ENCODE measurements at regions not wholly inside any gene's neighbourhood (a gene's known extent, or its start where the extent isn't known, plus 50 kb on each side); places are given as distances from the start of the nearest gene placed in this dataset.
A peak's percentile ranks its signal among the peaks of the same experiment; 100 is the strongest.

GRCh38 chr6:137746264-137746663 lies 120.8 kb upstream of the TNFAIP3 start:
- H3K9me3 ChIP-seq (ENCODE audit: low read depth): no peaks in the 10 kb centered on the region
- TF ChIP-seq EZH2 (IDR thresholded peaks at IDR 0.05; ENCODE audit: insufficient read depth, poor library complexity, severe bottlenecking) (no peak), EZH2phosphoT487 (IDR thresholded peaks at IDR 0.05; ENCODE audit: insufficient read depth, low read depth) (no peak)
- H3K27me3 ChIP-seq (replicated peaks; ENCODE audit: insufficient read depth): no peaks in the 10 kb centered on the region
- no peak overlapping the region for H3K27ac ChIP-seq
- H3K9ac ChIP-seq: no peak overlapping the region
- H3F3A ChIP-seq (ENCODE audit: insufficient read depth): 0 out of 2 replicates have a peak, but pooled peaks cover 6% of the 10 kb centered on the region
- no peak overlapping the region for H3K4me2 ChIP-seq (ENCODE audit: unreplicated experiment)
- H4K20me1 ChIP-seq (ENCODE audit: insufficient read depth): no peaks in the 10 kb centered on the region
- in situ Hi-C loops (cut with MboI): no loop called here
- WGBS, 2 experiments (ENCODE audit: low coverage in 1 of 2, low lambda C conversion rate in 2 of 2, missing lambda C conversion rate in 2 of 2): 97 to 100% methylated on average over 2 of the region's 2 CpGs
- no peaks in the 10 kb centered on the region for H3K36me3 ChIP-seq (ENCODE audit: low read depth)
- no peak overlapping the region for H3K4me3 ChIP-seq
- H3K9me2 ChIP-seq (ENCODE audit: insufficient read depth): no peaks in the 10 kb centered on the region
- H3K79me2 ChIP-seq (ENCODE audit: insufficient read depth): no peaks in the 10 kb centered on the region
- peaks cover 14% of the 10 kb centered on the region for H3K4me1 ChIP-seq (ENCODE audit: insufficient read depth)
- H2AFZ ChIP-seq: no peak overlapping the region
- no peak for DNase-seq

DNA sequence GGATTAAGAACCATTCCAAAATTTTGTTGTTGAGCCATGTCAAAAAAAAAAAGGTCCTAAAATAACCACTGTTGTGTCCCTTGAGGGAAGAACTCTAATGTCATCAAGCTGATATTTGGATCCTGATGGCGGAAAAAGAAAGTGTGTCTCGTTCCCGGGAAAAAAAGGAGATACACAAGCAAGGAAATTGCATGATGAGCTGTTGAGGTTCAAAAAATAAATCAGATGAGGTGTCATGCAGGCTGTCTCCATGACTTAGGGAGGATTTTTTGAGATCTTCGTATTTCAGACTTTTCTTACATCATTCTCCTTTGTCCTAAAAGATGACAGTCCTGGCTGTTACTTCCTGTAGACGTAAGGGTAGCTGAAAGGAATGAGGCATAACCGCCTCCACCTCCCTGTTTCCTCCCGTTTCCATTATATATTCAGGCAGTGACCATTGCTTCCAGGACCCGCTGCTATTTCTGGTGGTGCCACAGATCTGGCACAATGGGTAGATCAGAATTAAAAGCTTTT lies 117.3 kb upstream of the TNFAIP3 start:
- Histone ChIP-seq H3K4me3 (peak overlapping the region; percentile 59), H3K4me1 (ENCODE audit: insufficient read depth) (peaks cover 14% of the 10 kb centered on the region), H3K9me2 (ENCODE audit: insufficient read depth) (no peaks in the 10 kb centered on the region), H3K9ac (peak overlapping the region; percentile 61), H3K27ac (peak overlapping the region; percentile 42), H3K9me3 (ENCODE audit: low read depth) (no peaks in the 10 kb centered on the region), H4K20me1 (ENCODE audit: insufficient read depth) (no peaks in the 10 kb centered on the region), H3K36me3 (ENCODE audit: low read depth) (no peaks in the 10 kb centered on the region), H2AFZ (peak overlapping the region; percentile 92), H3K79me2 (ENCODE audit: insufficient read depth) (no peaks in the 10 kb centered on the region), H3K27me3 (replicated peaks; ENCODE audit: insufficient read depth) (no peaks in the 10 kb centered on the region), H3F3A (ENCODE audit: insufficient read depth) (0 out of 2 replicates have a peak, but pooled peaks cover 6% of the 10 kb centered on the region), H3K4me2 (ENCODE audit: unreplicated experiment) (peak overlapping the region; percentile 72)
- 2 to 3% methylated on average over 8 of the region's 8 CpGs for WGBS, 2 experiments (ENCODE audit: low coverage in 1 of 2, low lambda C conversion rate in 2 of 2, missing lambda C conversion rate in 2 of 2)
- TF ChIP-seq EZH2 (IDR thresholded peaks at IDR 0.05; ENCODE audit: insufficient read depth, poor library complexity, severe bottlenecking): no peak
- no peak for TF ChIP-seq EZH2phosphoT487 (IDR thresholded peaks at IDR 0.05; ENCODE audit: insufficient read depth, low read depth)
- in situ Hi-C loops (cut with MboI): no loop called here
- peak; percentile 65 for DNase-seq

DNA sequence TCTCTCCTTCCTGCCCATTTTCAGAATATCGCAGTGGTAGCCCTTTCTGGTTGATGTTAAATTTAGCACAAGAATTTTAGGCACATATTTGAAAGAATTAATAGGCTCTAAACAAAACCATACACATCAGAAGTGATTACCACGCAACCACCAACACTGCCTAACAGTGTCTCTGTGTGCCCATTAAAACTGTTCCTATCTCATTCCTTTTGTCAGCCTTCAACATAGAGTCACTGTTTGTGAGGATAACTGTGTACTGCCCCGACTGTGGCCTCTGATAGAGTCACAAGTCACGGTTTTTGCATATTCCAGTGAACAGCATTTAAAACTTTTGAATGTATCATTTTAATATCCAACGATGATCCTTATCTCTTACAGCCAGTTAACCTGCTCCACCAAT lies 116.8 kb upstream of the TNFAIP3 start:
- H3K4me1 ChIP-seq (ENCODE audit: insufficient read depth): peaks cover 14% of the 10 kb centered on the region
- TF ChIP-seq EZH2phosphoT487 (IDR thresholded peaks at IDR 0.05; ENCODE audit: insufficient read depth, low read depth) (no peak), EZH2 (IDR thresholded peaks at IDR 0.05; ENCODE audit: insufficient read depth, poor library complexity, severe bottlenecking) (no peak)
- H3K9ac ChIP-seq: 0 out of 2 replicates have a peak overlapping the region, but pooled peaks have one; percentile 61
- peak overlapping the region; percentile 72 for H3K4me2 ChIP-seq (ENCODE audit: unreplicated experiment)
- peak overlapping the region; percentile 59 for H3K4me3 ChIP-seq
- no peak for DNase-seq
- no peaks in the 10 kb centered on the region for H3K79me2 ChIP-seq (ENCODE audit: insufficient read depth)
- H3K9me3 ChIP-seq (ENCODE audit: low read depth): no peaks in the 10 kb centered on the region
- H3K9me2 ChIP-seq (ENCODE audit: insufficient read depth): no peaks in the 10 kb centered on the region
- H4K20me1 ChIP-seq (ENCODE audit: insufficient read depth): no peaks in the 10 kb centered on the region
- in situ Hi-C loops (cut with MboI): no loop called here
- peak overlapping the region; percentile 92 for H2AFZ ChIP-seq
- no peaks in the 10 kb centered on the region for H3K36me3 ChIP-seq (ENCODE audit: low read depth)
- H3F3A ChIP-seq (ENCODE audit: insufficient read depth): 0 out of 2 replicates have a peak, but pooled peaks cover 6% of the 10 kb centered on the region
- H3K27ac ChIP-seq: no peak overlapping the region
- H3K27me3 ChIP-seq (replicated peaks; ENCODE audit: insufficient read depth): no peaks in the 10 kb centered on the region
- 17 to 21% methylated on average over 5 of the region's 5 CpGs for WGBS, 2 experiments (ENCODE audit: low coverage in 1 of 2, low lambda C conversion rate in 2 of 2, missing lambda C conversion rate in 2 of 2)

- Histone ChIP-seq H3K9ac (no peak overlapping the region), H3K4me3 (no peak overlapping the region), H4K20me1 (ENCODE audit: insufficient read depth) (no peaks in the 10 kb centered on the region), H3K9me3 (ENCODE audit: low read depth) (no peaks in the 10 kb centered on the region), H3K4me1 (ENCODE audit: insufficient read depth) (peaks cover 14% of the 10 kb centered on the region), H3K9me2 (ENCODE audit: insufficient read depth) (no peaks in the 10 kb centered on the region), H3K27me3 (replicated peaks; ENCODE audit: insufficient read depth) (no peaks in the 10 kb centered on the region), H3F3A (ENCODE audit: insufficient read depth) (0 out of 2 replicates have a peak, but pooled peaks cover 6% of the 10 kb centered on the region), H3K36me3 (ENCODE audit: low read depth) (no peaks in the 10 kb centered on the region), H3K4me2 (ENCODE audit: unreplicated experiment) (no peak overlapping the region), H2AFZ (no peak overlapping the region), H3K79me2 (ENCODE audit: insufficient read depth) (no peaks in the 10 kb centered on the region), H3K27ac (no peak overlapping the region)
- 91 to 94% methylated on average over 8 of the region's 8 CpGs for WGBS, 2 experiments (ENCODE audit: low coverage in 1 of 2, low lambda C conversion rate in 2 of 2, missing lambda C conversion rate in 2 of 2)
- in situ Hi-C loops (cut with MboI): no loop called here
- no peak for DNase-seq
- TF ChIP-seq EZH2phosphoT487 (IDR thresholded peaks at IDR 0.05; ENCODE audit: insufficient read depth, low read depth): no peak
- TF ChIP-seq EZH2 (IDR thresholded peaks at IDR 0.05; ENCODE audit: insufficient read depth, poor library complexity, severe bottlenecking): no peak
Observed at GRCh38 chr6:137751768-137752560, 115.1 kb upstream of the TNFAIP3 start.

Measured in GM23248 (cell line).